ENCODE measurements at regions not wholly inside any gene's neighbourhood (a gene's known extent, or its start where the extent isn't known, plus 50 kb on each side); places are given as distances from the start of the nearest gene placed in this dataset.

GRCh38 chr3:27779176-27779575, 57.1 kb upstream of the EOMES start:
- no peak for DNase-seq (ENCODE audit: low spot score)
- Histone ChIP-seq H3K36me3 (replicated peaks in 1 of 2; ENCODE audit: control insufficient read depth in 1 of 2, insufficient read depth in 2 of 2, low read length in 2 of 2) (no peaks in the 10 kb centered on the region), H3K79me2 (ENCODE audit: insufficient read depth, low read length) (no peaks in the 10 kb centered on the region), H3K9me3 (ENCODE audit: low read length) (no peaks in the 10 kb centered on the region), H3K9ac (ENCODE audit: insufficient read depth, low read depth, low read length) (no peak overlapping the region), H3K27me3 (ENCODE audit: control insufficient read depth in 1 of 2, insufficient read depth in 2 of 2, low read length in 2 of 2) (no peaks in the 10 kb centered on the region), H3K4me1 (ENCODE audit: insufficient read depth, low read length) (no peaks in the 10 kb centered on the region), H3K4me2 (ENCODE audit: low read depth, low read length) (no peak overlapping the region), H3K4me3 (replicated peaks in 1 of 3; ENCODE audit: insufficient read depth in 1 of 3, low read depth in 2 of 3, low read length in 3 of 3) (no peak overlapping the region), H3K27ac (ENCODE audit: extremely low read length, insufficient read depth, low read length) (no peak overlapping the region), H2AFZ (ENCODE audit: low read length) (no peak overlapping the region), H4K20me1 (ENCODE audit: insufficient read depth, low read length) (no peaks in the 10 kb centered on the region)
- CTCF ChIA-PET (ENCODE audit: low intra/inter-chr PET ratio, low total read pairs), result no interaction called here
- BruUV-seq (replicated peaks), result no TSS peak
- FAIRE-seq, result no peak
- POLR2A ChIA-PET, result no interaction called here
- intact Hi-C loops (cut with micrococcal nuclease; ENCODE audit: unreplicated experiment) (no loop called here), in situ Hi-C loops (cut with HindIII; ENCODE audit: extremely low pct_ligation_motif_present, low pct_unique_long_range_greater_than_20kb) (no loop called here)
- 0% methylated on average over 2 of the region's 2 CpGs for WGBS (ENCODE audit: low lambda C conversion rate)
- no peak for ATAC-seq
- TF ChIP-seq ERF (CRISPR knock-in tag; IDR thresholded peaks at IDR 0.05) (no peak), KDM4B (CRISPR knock-in tag; IDR thresholded peaks at IDR 0.05) (no peak), FLYWCH1 (CRISPR knock-in tag; IDR thresholded peaks at IDR 0.05) (no peak), ZNF580 (CRISPR knock-in tag; IDR thresholded peaks at IDR 0.05; ENCODE audit: borderline replicate concordance, low read depth) (no peak), ZNF264 (CRISPR knock-in tag; IDR thresholded peaks at IDR 0.05) (no peak), MXD4 (CRISPR knock-in tag; IDR thresholded peaks at IDR 0.05) (no peak), CREM (IDR thresholded peaks at IDR 0.05) (no peak), CREM (CRISPR knock-in tag; IDR thresholded peaks at IDR 0.05) (no peak), ZNF407 (CRISPR knock-in tag; IDR thresholded peaks at IDR 0.05; ENCODE audit: not compliant biosample characterization) (no peak), ZNF616 (CRISPR knock-in tag; IDR thresholded peaks at IDR 0.05; ENCODE audit: low read depth) (no peak), ZNF557 (CRISPR knock-in tag; IDR thresholded peaks at IDR 0.05) (no peak)

Data from HepG2 (cell line).